HG03571 (cell line): ENCODE measurements at regions not wholly inside any gene's neighbourhood (a gene's known extent, or its start where the extent isn't known, plus 50 kb on each side); places are given as distances from the start of the nearest gene placed in this dataset.

Experiments used
- ATAC-seq: cut with Tn5 transposase; IDR thresholded peaks from one replicate; pipeline ENCODE4 v1.9.1; 2021; ENCODE audit not compliant: unreplicated experiment

DNA sequence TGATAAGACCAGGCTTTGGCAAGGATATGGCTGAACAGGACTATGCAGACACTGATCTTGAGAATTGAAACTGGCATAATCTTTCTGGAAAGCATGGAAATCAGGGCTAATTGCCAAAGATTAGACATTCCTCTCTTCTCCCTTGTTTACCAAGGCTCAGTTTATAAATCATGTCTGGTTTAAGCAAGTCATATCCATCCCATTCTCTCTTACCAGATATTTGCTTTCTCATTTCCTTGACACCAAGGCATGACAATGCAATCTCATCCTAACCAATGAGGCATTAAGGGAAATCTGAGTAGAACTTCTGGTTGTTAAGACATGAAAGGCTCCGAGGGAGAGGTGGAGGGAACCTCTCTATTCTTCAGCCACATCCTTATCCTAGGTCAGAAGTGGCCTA lies 110.3 kb upstream of the CEP85L start:
- no peak for ATAC-seq

DNA sequence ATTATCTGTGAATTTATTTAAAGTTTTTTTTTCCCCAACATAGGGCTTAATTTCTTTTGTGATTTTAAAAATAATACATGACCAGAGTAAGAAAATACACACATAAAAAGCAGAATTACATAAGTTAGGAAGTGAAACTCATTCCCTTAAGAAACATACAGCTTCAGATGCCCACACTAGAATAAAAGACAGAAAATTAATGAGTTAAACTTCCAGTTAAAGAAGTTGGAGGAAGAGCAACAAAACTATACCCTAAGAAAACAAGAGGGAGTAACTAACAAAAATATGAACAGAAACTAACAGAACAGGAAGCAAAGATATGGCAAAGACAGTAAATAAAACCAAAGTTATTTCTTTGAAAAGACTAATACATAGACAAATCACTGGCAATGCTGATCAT lies 107.6 kb upstream of the CEP85L start:
- ATAC-seq = no peak

DNA sequence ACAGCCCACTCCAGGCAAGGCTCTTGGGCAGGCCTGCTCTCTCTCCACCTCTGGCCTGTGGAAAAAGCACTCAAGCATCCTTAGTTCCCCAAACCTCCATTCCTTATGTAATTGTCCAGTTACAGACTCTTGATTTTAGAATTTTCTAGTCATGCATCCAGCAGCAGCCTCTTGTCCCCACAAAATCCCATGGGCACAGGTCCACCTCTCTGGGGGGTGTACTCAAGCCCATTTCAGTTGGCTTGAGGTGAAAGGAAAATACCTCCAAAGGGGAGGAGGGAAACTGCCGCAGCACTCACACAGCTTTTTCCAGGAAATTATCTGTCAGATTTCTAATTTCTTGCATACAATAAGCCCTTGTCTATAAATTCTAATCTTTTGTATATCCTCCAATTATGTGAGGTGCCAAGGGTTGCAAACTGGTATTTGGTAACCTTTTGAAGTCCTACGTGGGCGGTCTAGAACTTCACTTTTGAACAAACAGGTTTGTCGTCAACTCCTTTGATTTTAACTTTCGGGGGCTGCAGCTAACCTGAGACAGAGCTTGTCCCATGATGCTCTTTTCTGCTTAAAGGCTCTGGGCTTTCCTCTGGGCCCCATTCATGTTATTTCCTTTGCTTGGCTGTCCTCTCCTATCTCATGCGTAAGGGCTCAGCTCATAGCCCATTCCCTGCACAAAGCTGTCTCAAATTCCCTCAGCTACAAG lies 104.7 kb upstream of the CEP85L start:
- ATAC-seq = no peak

DNA sequence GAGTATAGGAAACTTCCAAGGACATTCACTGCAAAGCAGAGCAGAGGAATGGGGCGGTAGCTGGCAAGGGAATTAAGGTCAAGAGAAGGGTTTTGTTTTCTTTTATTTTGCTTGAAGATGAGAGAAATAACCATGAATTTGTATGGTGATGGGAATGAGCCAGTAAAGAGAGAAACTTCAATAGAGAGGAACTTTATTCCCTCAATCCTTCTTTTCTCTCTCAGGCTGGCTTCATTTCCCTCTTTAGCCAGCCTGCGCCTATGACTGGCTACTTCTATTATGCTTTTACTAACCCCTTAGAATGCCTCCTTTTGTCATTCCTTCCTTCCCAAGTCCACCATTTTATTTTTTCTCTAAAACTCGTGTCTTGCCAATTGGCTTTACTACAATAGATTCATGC lies 101.4 kb upstream of the CEP85L start:
- ATAC-seq = no peak

DNA sequence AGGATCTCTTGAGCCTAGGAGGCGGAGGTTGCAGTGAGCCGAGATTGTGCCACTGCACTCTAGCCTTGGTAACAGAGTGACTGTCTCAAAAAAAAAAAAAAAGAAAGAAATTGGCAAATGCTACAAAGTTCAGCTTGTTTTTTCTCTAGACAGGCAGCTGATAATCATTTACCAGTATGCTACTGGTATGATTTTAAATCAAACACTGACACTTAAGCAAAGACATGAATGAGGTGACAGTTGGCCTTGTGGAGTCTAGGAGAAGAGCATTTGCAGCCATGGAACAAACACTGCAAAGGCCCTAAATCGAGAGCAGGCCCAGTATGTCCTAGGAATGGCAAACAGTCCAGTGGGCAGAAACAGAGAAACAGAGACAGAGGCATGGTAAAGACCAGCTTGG lies 99.7 kb upstream of the CEP85L start:
- no peak for ATAC-seq

DNA sequence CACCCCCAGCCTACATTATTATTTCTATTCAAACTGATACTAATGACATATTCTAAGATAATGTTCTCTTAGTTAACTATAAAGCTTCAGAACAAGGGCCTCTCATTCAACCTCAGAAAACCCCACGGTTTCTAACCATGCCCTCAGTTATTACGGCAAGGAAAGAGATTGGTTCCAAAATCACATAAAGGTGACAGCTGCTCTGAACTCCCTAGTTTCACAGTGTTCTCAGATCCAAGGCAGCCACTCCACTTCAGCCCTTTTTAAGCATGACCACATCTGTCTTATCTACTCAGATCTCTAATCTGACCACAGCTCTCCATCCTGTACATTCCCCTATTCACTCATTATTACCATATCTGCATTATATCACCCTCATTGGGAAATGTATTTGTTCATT lies 98.8 kb upstream of the CEP85L start:
- ATAC-seq = no peak

DNA sequence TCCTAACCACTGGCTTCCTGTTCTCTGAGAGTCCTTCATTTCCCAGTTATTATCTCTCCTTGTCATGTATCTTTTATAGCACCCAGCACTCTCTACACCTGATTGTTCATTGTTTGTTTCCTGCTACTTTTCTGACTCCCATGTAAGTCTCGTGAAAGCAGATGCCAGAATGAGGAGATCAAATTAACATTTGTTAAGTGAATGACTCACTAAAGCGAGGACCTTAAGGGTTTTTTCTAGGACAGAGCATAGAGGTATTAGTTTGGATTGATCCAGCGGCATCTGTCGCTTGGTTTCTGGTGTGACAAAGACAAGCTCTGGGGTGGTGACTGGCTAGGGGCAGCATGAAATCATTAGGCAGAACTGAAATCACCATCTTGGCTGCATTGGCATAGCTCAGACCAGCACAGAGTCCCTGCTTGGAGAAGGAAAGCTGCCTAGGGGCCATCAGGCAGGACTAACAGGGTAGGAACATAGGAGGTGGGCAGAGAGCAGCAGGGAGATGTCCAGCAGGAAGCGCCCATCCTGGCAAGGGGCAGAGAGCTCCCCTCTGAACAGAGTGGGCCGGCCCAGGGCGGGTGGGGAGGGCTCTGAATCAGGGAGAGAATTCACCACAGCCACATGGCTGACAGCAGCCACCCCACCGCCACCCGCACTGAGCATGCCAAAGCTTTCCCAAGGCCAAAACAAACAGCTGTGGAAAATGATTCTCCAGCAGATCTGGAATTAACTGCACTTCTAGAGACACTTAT lies 97.1 kb upstream of the CEP85L start:
- no peak for ATAC-seq

DNA sequence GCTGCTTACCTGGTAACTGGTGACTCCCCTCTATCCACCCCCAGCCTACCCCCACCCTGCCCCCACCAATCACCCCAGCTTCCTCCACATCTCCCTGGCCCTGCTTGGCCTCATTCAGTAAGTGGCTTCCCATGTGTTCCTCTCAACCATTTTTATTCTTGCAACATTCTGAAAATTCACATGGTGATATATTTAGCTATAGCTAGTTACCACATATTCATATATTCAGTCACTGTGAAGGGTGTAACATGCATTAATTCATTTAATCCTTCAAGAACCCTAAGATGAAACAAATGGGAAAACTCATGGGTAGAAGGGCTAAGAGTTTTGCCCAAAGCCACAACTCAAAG lies 95.4 kb upstream of the CEP85L start:
- no peak for ATAC-seq

DNA sequence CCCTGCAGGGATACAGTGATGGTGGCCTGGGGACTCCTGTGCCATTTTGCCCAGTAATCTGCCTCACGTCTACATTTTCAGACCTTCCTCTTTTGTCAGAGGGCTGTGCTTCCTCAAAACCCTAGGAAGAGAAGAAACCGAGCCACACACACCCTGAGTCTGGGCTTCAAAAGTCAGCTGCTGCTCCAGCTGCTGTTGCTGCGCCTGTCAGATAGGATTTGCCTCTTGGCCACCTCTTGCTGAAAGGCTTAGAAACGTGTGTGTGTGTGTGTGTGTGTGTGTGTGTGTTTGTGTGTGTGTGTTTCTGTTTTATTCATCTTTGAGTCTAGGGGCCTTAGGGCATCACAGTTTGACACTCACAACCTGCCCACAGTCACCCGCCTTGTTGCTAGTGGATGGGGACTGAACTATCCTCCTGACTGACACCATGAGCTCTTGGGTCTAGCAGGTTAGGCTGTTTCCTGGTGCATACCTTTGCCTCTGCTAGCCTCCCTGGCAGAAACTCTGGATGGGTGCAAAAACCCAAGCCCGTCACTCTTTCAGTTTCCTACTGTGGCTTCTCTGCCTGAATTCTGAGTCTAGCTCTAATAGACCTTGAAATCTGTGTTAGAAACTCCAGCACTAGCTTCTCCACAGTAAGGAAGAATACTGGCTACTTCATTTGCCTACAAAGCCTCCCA lies 94.9 kb upstream of the CEP85L start:
- no peak for ATAC-seq

DNA sequence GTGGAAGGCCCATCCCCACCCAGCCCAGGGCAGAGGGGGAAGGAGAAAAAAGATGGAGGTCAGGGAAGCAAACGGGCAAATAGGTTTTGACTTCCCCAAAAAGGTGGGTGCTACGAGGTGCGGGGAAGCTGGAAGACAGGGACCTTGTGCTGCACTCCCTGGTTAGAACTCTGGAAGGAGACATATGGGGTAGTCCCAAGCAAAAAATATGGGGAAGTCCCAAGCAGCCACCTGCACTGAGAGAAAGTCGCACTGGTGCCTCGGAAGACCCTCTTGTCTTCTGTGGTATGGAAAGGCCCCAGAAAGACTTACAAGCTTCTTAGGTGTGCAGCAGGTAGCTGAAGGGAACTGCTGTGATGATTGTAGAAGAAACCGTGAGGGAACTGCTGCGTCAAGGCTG lies 93.8 kb upstream of the CEP85L start:
- no peak for ATAC-seq

DNA sequence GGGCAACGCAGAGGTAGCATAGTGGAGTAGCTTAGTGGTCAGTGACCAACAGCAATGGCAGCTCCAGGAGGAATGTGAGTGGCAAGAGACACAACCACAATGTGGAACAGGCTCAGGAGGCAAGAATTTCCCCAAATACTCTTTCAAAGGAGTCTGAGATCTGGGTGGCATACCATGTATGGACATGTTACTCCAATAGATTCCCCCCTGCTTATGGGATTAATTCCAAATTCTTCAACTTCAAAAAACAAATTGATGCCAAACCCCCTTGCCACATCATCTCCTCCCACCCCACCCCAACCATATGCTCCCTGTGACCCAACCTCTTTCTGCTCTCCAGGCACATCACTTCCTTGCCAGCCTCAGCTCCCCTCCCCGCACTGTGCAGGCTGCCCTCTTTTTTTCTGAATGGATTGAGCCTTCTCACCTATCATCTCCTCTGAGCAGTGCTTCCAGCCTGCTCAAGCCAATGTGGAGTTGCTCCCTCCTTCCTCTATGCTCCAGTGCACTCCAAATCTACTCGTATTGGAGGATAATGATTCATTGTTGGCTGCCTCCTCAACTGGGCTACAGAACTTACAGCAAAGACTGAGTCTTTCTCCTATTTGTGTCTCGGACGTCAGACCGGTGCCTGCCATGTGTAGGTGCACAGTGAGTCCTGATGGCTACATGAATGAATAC lies 93.0 kb upstream of the CEP85L start:
- no peak for ATAC-seq

DNA sequence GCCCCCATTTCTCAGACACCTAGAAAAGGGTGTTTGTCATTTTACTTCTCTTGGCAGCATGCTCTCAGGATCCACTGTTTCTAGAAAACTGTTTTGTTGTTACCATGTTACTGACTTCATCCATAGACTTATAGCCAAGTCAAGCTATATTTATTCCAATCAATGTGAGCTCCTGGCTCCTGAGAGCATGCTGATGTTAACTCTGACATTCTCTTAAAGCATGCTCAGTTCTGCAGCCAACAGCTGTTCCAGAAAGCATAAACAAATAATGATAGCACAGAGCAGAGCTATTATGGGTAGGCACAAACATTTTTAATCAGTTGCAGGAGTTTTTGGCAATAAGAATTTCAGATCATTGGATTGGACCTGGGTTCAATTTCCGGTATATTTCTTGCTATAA lies 92.4 kb upstream of the CEP85L start:
- ATAC-seq = no peak

DNA sequence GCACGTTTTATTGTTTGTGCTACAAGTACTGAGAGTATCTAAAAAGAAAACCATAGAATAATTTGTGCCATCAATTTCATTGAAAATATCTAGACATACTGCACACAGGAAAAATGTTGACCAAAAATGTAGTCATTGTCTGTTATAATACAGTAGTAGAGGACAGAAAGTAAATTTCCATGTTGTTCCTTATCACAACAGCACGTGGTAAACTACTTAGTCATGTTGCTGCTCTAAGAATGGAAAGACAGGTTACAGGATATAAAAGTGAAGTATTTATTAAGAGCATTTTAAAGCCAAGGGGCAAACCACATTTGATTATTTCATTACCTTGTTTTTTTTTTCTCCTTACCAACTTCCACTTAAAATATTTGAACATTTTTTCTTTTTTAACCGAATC lies 89.0 kb upstream of the CEP85L start:
- no peak for ATAC-seq

DNA sequence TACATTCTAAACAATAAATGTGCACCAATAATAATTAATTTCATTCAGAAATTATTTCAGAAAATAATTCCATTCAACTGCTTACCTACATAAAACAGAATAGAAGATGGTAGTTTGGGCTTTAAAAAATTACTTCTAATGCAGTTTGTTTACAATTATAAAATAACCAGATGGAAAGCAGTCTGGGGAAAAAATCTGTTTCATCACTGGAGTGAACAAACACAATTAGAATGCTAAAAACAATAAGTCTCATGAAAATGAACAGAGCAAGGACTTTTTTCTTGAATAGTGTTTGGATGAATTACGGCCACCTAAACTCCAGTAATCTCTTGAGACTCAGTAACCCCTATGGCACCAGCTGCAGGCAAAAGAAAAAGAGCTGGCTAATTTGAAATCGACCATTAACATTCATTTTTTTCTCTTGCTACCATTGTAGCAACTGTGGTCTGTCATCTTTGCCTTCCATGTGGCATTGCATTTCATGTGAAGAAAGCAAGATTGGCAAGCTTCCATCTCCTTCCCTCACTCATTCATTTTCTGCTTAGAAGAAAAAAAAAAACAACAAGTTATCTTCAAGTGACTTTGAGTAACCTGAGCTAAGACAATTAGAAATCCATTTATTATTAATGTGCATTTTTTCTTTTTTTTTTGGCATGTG lies 88.4 kb upstream of the CEP85L start:
- no peak for ATAC-seq

DNA sequence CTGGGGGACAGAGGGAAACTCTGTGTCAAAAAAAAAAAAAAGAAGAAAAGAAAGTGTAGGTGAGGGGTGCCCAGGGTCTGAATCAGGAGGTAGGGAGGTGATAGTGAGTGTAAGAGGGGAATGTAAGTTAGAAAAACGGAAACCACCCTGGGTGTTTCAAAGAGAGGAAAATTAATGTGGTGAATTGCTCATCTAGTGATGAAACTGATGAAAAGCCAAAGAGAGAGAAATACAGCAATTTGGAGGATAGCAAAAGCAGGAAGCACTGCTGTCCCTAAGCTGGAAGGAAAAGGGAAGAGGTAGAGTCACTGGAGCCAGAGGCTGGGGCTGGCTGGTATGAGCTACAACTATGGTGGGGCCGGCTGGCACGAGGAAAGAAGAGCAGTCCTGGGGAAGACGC lies 85.0 kb upstream of the CEP85L start:
- ATAC-seq = no peak

DNA sequence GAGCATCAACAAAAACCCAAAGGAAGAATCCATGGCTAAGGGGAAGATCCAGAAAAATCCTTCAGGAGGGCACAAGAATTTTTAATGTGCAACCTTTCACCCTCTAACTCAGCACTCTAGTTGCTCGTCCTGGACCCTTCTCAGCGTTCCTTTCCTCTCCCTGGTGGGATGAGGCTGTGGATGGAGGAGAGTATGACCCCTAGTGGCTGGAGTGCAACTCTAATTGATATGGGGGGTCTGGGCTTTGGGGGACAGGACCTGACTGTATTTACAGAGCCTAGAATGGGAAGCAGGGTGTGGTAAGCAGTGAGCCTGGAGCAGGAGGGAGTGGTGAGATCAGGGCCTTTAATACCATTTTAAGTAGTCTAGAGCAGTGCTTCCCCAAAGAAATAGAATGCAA lies 83.9 kb upstream of the CEP85L start:
- ATAC-seq = no peak

DNA sequence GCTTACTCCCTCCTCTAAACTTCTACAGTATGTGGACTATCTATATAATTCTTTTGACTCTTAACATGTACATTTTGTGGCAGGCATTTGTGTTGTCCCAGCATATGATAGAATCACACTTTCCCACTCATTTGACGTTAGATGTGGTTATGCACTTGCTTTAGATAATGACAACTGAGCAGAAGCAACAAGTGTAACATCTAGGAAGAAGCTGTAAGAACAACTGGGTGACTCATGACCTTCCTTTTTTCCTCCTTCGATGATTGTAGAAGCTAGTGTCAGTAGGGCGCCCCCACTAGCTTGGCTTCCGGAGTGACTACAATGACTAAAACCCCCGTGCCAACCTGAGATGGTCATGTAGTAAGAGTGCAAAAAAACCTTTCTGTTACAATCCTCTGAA lies 74.6 kb upstream of the CEP85L start:
- no peak for ATAC-seq

DNA sequence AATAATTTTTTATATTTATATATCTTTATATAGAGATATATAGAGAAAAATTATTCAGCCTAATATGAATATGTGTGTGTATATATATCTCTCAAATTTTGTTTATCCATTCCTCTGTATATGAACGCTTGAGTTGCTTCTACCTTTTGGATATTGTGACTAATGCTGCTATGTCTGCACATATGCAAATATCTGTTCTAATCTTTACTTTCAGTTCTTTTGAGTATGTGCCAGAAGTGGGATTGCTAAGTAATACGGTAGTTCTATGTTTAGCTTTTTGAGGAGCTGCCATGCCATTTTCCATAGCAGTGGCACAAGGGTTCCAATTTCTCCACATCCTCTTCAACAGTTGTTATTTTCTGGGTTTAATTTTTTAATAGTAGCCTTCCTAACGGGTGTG lies 72.8 kb upstream of the CEP85L start:
- peak; percentile 79 for ATAC-seq

DNA sequence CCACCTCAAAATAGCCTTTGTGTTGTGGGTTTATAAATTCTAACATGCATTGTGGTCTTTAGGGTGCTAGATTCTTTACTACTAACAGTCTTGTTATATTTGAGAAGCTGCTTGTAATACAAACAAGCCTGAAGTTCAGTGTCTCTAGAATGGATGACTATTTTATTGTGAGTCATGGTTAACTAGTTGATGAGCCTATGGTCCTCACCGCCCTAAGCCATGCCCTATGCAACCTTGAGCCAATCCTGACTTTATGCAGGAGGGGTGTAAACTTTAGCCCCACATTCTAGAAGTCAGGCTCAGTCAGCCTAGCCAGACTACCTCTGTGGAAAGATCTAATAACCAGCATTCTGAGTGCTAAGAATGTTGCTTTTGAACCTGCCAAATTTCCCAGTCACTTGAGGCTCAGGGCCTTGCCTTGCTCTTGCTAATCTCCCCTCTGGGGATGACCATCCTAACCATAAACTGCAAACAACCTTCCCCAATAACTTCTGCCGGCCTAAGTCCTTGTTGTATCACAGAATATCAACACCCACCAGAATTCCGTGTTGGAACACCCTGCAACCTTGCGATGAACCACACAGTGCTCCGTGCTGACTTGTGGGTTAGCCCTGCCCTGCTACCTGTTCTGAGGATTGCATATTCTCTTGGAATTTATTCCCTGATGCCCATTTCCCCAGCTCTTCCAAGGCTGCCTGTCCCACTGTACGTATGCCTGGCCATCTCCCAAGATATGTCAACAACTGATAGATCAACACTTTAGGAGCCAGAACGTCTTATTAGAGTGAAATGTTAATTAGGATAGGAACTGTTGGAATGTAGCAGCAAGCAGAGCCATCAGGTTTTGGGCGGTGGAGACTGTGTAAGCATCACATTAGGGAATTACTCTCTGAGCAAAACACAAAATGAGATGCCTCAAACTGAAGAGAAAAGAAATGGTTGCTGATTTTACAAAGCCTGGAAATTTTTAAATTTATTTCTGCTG lies 71.7 kb upstream of the CEP85L start:
- no peak for ATAC-seq

DNA sequence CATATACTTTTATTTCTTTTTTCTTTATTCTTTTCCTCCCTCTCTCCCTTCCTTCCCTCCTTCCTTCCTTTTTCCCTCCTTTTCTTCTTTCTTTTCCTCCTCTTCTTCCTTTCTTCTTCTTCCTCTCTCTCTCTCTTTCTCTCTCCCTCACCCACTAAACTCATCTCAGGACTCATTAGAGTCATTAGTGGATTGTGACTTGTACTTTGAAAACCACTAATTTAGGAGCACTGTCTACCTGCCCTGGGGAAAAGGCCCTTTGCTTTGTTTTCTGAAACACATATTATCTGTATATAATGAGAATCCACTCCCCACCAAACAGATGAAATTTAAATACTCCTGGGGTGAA lies 68.7 kb upstream of the CEP85L start:
- no peak for ATAC-seq
